ENCODE measurements at regions not wholly inside any gene's neighbourhood (a gene's known extent, or its start where the extent isn't known, plus 50 kb on each side); places are given as distances from the start of the nearest gene placed in this dataset.

- TF ChIP-seq CHD7 (IDR thresholded peaks at IDR 0.05; ENCODE audit: insufficient replicate concordance, low read length), result no peak
- no peak for TF ChIP-seq CREB1 (IDR thresholded peaks at IDR 0.05)
- no peak for TF ChIP-seq SUZ12 (IDR thresholded peaks at IDR 0.05; ENCODE audit: low read length)
- TF ChIP-seq CHD1 (IDR thresholded peaks at IDR 0.05; ENCODE audit: low read depth, low read length), result no peak
- TF ChIP-seq SP1 (IDR thresholded peaks at IDR 0.05; ENCODE audit: low read depth, low read length), result no peak
- no peak for TF ChIP-seq GABPA (IDR thresholded peaks at IDR 0.05; ENCODE audit: borderline replicate concordance, insufficient read depth, low read length)
- no peak for TF ChIP-seq ZNF274 (IDR thresholded peaks at IDR 0.05; ENCODE audit: borderline replicate concordance, extremely low read depth, low read length)
- no peak for TF ChIP-seq TAF1 (IDR thresholded peaks at IDR 0.05; ENCODE audit: low read depth, low read length)
- TF ChIP-seq BRCA1 (IDR thresholded peaks at IDR 0.05; ENCODE audit: low read depth, low read length), result no peak
Observed at GRCh38 chr1:172939475-172939874, 111.3 kb downstream of the TNFSF18 start (continued).

Data from H1 (cell line).